ENCODE measurements at regions not wholly inside any gene's neighbourhood (a gene's known extent, or its start where the extent isn't known, plus 50 kb on each side); places are given as distances from the start of the nearest gene placed in this dataset.

DNA sequence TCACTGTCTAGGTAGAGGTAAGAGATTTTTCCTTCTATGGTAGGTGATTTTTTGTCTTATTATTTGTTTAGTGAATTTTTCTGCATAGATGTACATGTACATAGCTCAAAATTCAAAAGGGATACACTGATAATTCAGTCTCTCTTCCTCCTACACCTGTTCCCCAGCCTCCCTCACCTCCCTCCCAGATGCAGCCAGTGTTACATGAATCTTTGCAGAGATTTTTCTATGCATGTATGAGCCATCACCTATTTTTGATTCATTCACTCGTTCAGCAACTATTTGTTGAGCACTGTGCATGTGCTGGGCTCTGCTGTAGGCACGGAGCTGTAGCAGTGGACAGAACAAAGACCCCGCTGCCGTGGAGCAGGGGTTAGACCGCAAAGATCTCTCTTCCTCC is 218.9 kb downstream of the AACS start:
- Histone ChIP-seq H3K27ac (ENCODE audit: low read depth, low read length) (no peak overlapping the region), H3K27me3 (ENCODE audit: control insufficient read depth in 3 of 3, insufficient read depth in 3 of 3, low read length in 3 of 3) (peaks cover 0 to 24% (median 11%) of the 10 kb centered on the region in 3 donors), H3K36me3 (ENCODE audit: control insufficient read depth in 3 of 3, insufficient read depth in 3 of 3, low read length in 3 of 3) (no peaks in the 10 kb centered on the region), H3K9ac (ENCODE audit: low read depth in 1 of 3, low read length in 3 of 3) (no peak overlapping the region), H3K4me3 (ENCODE audit: low read length in 3 of 3) (no peak overlapping the region), H3K4me1 (ENCODE audit: control insufficient read depth in 3 of 3, insufficient read depth in 3 of 3, low read length in 3 of 3) (no peaks in the 10 kb centered on the region), H3K9me3 (ENCODE audit: control insufficient read depth in 3 of 3, low read length in 3 of 3) (no peaks in the 10 kb centered on the region)

GRCh38 chr12:125284945-125285685 is 219.9 kb downstream of the AACS start:
- Histone ChIP-seq H3K9ac (ENCODE audit: low read depth in 1 of 3, low read length in 3 of 3) (no peak overlapping the region), H3K4me3 (ENCODE audit: low read length in 3 of 3) (no peak overlapping the region), H3K4me1 (ENCODE audit: control insufficient read depth in 3 of 3, insufficient read depth in 3 of 3, low read length in 3 of 3) (no peaks in the 10 kb centered on the region), H3K27ac (ENCODE audit: low read depth, low read length) (no peak overlapping the region), H3K9me3 (ENCODE audit: control insufficient read depth in 3 of 3, low read length in 3 of 3) (no peaks in the 10 kb centered on the region), H3K36me3 (ENCODE audit: control insufficient read depth in 3 of 3, insufficient read depth in 3 of 3, low read length in 3 of 3) (no peaks in the 10 kb centered on the region), H3K27me3 (ENCODE audit: control insufficient read depth in 3 of 3, insufficient read depth in 3 of 3, low read length in 3 of 3) (peaks cover 0 to 26% (median 10%) of the 10 kb centered on the region in 3 donors)

DNA sequence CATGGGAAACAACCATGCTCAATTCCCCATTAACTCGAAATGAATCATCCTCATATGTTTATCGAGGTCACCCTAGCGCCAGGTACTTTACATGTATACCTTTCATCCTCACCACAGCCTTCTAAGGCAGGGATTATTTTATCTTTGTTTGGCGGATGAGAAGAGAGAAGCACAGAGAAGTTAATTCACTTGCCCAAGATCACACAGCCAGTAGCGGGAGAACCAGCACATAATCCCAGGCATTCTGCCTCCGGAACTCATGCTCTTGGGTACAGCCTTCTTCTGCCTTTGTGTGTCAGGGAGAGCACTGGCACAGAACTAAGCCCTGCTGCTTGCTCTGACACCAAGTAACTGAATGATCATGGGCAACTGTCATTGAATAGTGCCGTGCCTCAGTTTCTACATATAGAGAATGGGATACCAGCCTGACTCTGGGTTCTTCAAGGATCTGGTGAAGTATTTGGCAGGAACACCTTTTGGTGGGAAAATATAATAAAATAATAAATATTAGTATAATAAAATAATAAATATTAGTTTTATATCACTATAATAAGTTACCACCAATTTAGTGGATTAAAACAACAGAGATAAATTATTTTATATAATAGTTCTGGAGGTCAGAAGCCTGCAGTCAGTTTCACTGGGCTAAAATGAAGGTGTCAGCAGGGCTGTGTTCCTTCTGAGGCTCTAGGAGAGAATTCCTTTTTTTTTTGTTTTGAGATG is 220.9 kb downstream of the AACS start:
- Histone ChIP-seq H3K27me3 (ENCODE audit: control insufficient read depth in 3 of 3, insufficient read depth in 3 of 3, low read length in 3 of 3) (peaks cover 0 to 19% (median 0%) of the 10 kb centered on the region in 3 donors), H3K36me3 (ENCODE audit: control insufficient read depth in 3 of 3, insufficient read depth in 3 of 3, low read length in 3 of 3) (no peaks in the 10 kb centered on the region), H3K9me3 (ENCODE audit: control insufficient read depth in 3 of 3, low read length in 3 of 3) (no peaks in the 10 kb centered on the region), H3K4me3 (ENCODE audit: low read length in 3 of 3) (no peak overlapping the region), H3K4me1 (ENCODE audit: control insufficient read depth in 3 of 3, insufficient read depth in 3 of 3, low read length in 3 of 3) (no peaks in the 10 kb centered on the region), H3K27ac (ENCODE audit: low read depth, low read length) (no peak overlapping the region), H3K9ac (ENCODE audit: low read depth in 1 of 3, low read length in 3 of 3) (no peak overlapping the region)

DNA sequence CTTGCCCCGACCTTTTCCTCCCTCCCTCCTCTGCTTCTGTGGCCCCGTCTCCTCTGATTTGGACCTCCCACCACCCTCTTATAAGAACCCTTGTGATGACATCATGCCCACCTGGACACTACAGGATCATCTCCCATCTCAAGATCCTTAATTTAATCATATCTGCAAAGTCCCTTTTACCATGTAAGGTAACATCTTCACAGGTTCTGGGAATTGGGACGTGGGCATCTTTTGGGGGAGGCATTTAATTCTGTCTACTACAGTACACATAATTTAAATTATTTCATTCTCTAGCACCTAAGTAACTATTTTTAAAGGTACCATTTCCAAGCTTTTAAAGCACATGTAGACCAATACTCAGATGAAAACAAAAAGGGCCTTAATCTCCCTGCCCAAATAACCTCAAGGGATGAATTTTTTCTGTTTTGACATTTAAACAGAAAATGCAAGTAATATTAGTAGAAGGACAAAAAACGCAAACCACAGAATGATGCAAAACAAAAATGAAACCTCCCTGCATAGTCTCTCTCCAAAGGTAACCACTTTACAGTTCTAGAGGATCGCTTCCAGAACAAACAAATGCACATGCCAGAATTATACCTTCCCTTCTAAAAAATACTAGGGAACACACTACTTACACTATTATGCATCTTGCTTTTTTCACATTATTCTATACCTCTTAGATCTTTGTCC is 222.1 kb downstream of the AACS start:
- Histone ChIP-seq H3K36me3 (ENCODE audit: control insufficient read depth in 3 of 3, insufficient read depth in 3 of 3, low read length in 3 of 3) (no peaks in the 10 kb centered on the region), H3K9ac (ENCODE audit: low read depth in 1 of 3, low read length in 3 of 3) (no peak overlapping the region), H3K27ac (ENCODE audit: low read depth, low read length) (no peak overlapping the region), H3K27me3 (ENCODE audit: control insufficient read depth in 3 of 3, insufficient read depth in 3 of 3, low read length in 3 of 3) (peaks cover 0 to 15% (median 0%) of the 10 kb centered on the region in 3 donors), H3K9me3 (ENCODE audit: control insufficient read depth in 3 of 3, low read length in 3 of 3) (no peaks in the 10 kb centered on the region), H3K4me1 (ENCODE audit: control insufficient read depth in 3 of 3, insufficient read depth in 3 of 3, low read length in 3 of 3) (no peaks in the 10 kb centered on the region), H3K4me3 (ENCODE audit: low read length in 3 of 3) (no peak overlapping the region)

- Histone ChIP-seq H3K4me3 (ENCODE audit: low read length in 3 of 3) (no peak overlapping the region), H3K27ac (ENCODE audit: low read depth, low read length) (no peak overlapping the region), H3K27me3 (ENCODE audit: control insufficient read depth in 3 of 3, insufficient read depth in 3 of 3, low read length in 3 of 3) (peaks cover 0 to 5% (median 0%) of the 10 kb centered on the region in 3 donors), H3K9me3 (ENCODE audit: control insufficient read depth in 3 of 3, low read length in 3 of 3) (peaks cover 0 to 2% (median 0%) of the 10 kb centered on the region in 3 donors), H3K36me3 (ENCODE audit: control insufficient read depth in 3 of 3, insufficient read depth in 3 of 3, low read length in 3 of 3) (no peaks in the 10 kb centered on the region), H3K9ac (ENCODE audit: low read depth in 1 of 3, low read length in 3 of 3) (no peak overlapping the region), H3K4me1 (ENCODE audit: control insufficient read depth in 3 of 3, insufficient read depth in 3 of 3, low read length in 3 of 3) (no peaks in the 10 kb centered on the region)
These were observed 224.0 kb downstream of the AACS start for GRCh38 chr12:125288931-125289928.

DNA sequence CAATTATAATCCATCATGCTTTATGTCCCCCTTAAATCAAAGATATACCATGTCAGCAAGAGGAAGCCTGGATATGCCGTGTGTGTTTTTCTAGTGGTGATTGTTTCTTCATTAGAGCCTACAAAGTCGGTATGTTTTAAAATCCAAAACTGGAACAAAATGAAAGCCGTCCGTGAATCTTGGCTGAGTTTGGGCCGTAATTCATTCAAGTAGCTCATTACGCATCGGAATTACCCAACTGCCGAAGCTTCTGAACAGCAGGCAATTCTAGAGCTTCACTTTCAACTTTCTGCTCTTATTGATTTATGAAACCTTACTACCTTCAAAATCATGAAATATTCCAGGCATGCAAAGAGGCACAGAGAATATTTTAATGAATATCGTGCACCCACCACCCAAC is 224.7 kb downstream of the AACS start:
- Histone ChIP-seq H3K4me3 (ENCODE audit: low read length in 3 of 3) (no peak overlapping the region), H3K4me1 (ENCODE audit: control insufficient read depth in 3 of 3, insufficient read depth in 3 of 3, low read length in 3 of 3) (no peaks in the 10 kb centered on the region), H3K36me3 (ENCODE audit: control insufficient read depth in 3 of 3, insufficient read depth in 3 of 3, low read length in 3 of 3) (no peaks in the 10 kb centered on the region)

GRCh38 chr12:125292700-125293099 is 227.5 kb downstream of the AACS start:
- no peak overlapping the region for H3K4me3 ChIP-seq (ENCODE audit: low read length in 3 of 3)
- H3K27me3 ChIP-seq (ENCODE audit: control insufficient read depth in 3 of 3, insufficient read depth in 3 of 3, low read length in 3 of 3) = peaks cover 0 to 17% (median 4%) of the 10 kb centered on the region in 3 donors
- no peak overlapping the region for H3K9ac ChIP-seq (ENCODE audit: low read depth in 1 of 3, low read length in 3 of 3)
- H3K9me3 ChIP-seq (ENCODE audit: control insufficient read depth in 3 of 3, low read length in 3 of 3) = peaks cover 0 to 2% (median 0%) of the 10 kb centered on the region in 3 donors
- no peak overlapping the region for H3K27ac ChIP-seq (ENCODE audit: low read depth, low read length)
- no peaks in the 10 kb centered on the region for H3K4me1 ChIP-seq (ENCODE audit: control insufficient read depth in 3 of 3, insufficient read depth in 3 of 3, low read length in 3 of 3)
- no peaks in the 10 kb centered on the region for H3K36me3 ChIP-seq (ENCODE audit: control insufficient read depth in 3 of 3, insufficient read depth in 3 of 3, low read length in 3 of 3)

More for the DNA sequence above, 224.7 kb downstream of the AACS start:
- H3K27me3 ChIP-seq (ENCODE audit: control insufficient read depth in 3 of 3, insufficient read depth in 3 of 3, low read length in 3 of 3) = peaks cover 0 to 5% (median 0%) of the 10 kb centered on the region in 3 donors
- H3K9me3 ChIP-seq (ENCODE audit: control insufficient read depth in 3 of 3, low read length in 3 of 3) = peaks cover 0 to 2% (median 0%) of the 10 kb centered on the region in 3 donors
- no peak overlapping the region for H3K9ac ChIP-seq (ENCODE audit: low read depth in 1 of 3, low read length in 3 of 3)
- no peak overlapping the region for H3K27ac ChIP-seq (ENCODE audit: low read depth, low read length)

DNA sequence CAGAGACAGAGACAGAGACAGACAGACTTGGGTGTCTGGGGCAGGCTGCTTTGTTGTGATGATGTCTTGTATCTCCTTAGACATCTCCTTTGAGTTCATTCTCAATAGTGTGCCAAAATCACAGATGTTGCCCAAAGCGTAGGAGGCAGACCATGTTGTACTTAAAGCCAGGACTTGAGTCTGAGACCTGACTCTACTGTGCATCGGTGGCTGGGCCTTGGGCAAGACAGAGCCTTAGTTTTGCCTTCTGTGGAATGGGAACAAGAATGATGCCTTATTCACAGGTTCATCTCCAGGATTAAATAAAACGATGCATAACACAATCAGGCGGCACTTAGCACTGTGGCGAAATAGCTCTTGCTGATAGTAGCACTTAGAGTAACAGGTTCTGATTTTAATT is 230.3 kb downstream of the AACS start:
- peaks cover 0 to 19% (median 4%) of the 10 kb centered on the region in 3 donors for H3K27me3 ChIP-seq (ENCODE audit: control insufficient read depth in 3 of 3, insufficient read depth in 3 of 3, low read length in 3 of 3)
- H3K4me3 ChIP-seq (ENCODE audit: low read length in 3 of 3) = no peak overlapping the region
- no peak overlapping the region for H3K9ac ChIP-seq (ENCODE audit: low read depth in 1 of 3, low read length in 3 of 3)
- no peaks in the 10 kb centered on the region for H3K36me3 ChIP-seq (ENCODE audit: control insufficient read depth in 3 of 3, insufficient read depth in 3 of 3, low read length in 3 of 3)
- peaks cover 0 to 2% (median 0%) of the 10 kb centered on the region in 3 donors for H3K9me3 ChIP-seq (ENCODE audit: control insufficient read depth in 3 of 3, low read length in 3 of 3)
- H3K4me1 ChIP-seq (ENCODE audit: control insufficient read depth in 3 of 3, insufficient read depth in 3 of 3, low read length in 3 of 3) = no peaks in the 10 kb centered on the region
- H3K27ac ChIP-seq (ENCODE audit: low read depth, low read length) = no peak overlapping the region

DNA sequence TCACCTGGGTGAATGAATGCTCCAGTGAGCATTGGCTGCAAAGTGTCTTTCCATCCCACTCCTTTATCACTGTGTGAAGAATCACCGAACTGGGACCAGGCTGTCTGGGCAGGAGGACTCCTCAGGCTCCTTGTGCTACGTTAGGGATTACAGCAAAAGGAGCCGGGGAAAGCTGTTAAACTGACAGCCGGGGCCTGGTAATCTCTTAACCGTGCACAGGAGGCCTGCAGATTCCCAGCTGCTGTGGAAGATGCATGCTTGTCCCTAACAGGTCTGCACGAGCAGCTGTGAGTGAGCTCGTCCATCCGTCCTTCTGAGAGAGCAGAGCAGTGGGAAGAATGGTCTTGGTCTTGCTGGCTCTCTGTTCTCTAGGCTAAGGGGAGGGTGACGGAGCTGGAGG is 231.5 kb downstream of the AACS start:
- H3K4me3 ChIP-seq (ENCODE audit: low read length in 3 of 3) = no peak overlapping the region
- peaks cover 0 to 19% (median 4%) of the 10 kb centered on the region in 3 donors for H3K27me3 ChIP-seq (ENCODE audit: control insufficient read depth in 3 of 3, insufficient read depth in 3 of 3, low read length in 3 of 3)
- no peak overlapping the region for H3K27ac ChIP-seq (ENCODE audit: low read depth, low read length)
- no peaks in the 10 kb centered on the region for H3K4me1 ChIP-seq (ENCODE audit: control insufficient read depth in 3 of 3, insufficient read depth in 3 of 3, low read length in 3 of 3)
- H3K36me3 ChIP-seq (ENCODE audit: control insufficient read depth in 3 of 3, insufficient read depth in 3 of 3, low read length in 3 of 3) = no peaks in the 10 kb centered on the region
- H3K9me3 ChIP-seq (ENCODE audit: control insufficient read depth in 3 of 3, low read length in 3 of 3) = peaks cover 0 to 2% (median 0%) of the 10 kb centered on the region in 3 donors
- no peak overlapping the region for H3K9ac ChIP-seq (ENCODE audit: low read depth in 1 of 3, low read length in 3 of 3)

Measured in skeletal muscle tissue (tissue), 3 donors.